GM18511 (cell line): ENCODE measurements at regions not wholly inside any gene's neighbourhood (a gene's known extent, or its start where the extent isn't known, plus 50 kb on each side); places are given as distances from the start of the nearest gene placed in this dataset.

ENCODE experiments used
- ATAC-seq: cut with Tn5 transposase; IDR thresholded peaks from one replicate; pipeline ENCODE4 v1.9.1; 2021; ENCODE audit warnings: mild to moderate bottlenecking, moderate library complexity; ENCODE audit not compliant: unreplicated experiment

DNA sequence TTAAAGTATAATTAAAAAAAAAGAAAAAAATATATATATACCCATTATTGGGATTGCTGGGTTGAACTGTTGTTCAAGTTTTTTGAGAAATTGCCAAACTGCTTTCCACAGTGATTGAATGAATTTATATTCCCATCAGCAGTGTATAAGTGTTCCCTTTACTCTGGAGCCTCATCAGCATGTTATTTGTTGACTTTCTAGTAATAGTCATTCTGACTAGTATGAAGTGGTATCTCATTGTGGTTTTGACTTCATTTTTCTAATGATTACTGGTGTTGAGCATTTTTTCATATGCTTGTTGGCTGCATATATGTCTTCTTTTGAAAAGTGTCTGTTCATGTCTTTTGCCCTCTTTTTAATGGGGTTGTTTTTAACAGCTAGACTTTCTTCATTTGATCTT lies 1260.8 kb upstream of the GJE1 start:
- no peak for ATAC-seq

DNA sequence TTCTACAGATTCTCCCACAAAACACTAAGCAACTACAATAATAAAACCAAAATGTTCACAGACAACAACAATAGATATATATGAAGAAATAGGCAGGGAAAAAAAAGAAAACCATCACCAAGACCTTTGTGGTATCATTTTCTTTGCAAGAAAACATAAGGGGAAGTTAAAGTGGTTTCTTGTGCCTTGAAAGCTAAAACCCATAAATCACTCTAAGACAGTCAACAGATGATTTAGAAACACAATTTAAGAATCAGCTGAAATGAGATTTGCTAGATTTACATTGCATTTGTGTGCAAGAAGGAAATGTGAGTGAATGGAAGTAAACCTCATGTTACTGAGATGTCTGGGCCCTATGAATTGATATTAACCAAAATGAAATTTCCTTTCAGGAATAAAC lies 1265.4 kb upstream of the GJE1 start:
- ATAC-seq = no peak

DNA sequence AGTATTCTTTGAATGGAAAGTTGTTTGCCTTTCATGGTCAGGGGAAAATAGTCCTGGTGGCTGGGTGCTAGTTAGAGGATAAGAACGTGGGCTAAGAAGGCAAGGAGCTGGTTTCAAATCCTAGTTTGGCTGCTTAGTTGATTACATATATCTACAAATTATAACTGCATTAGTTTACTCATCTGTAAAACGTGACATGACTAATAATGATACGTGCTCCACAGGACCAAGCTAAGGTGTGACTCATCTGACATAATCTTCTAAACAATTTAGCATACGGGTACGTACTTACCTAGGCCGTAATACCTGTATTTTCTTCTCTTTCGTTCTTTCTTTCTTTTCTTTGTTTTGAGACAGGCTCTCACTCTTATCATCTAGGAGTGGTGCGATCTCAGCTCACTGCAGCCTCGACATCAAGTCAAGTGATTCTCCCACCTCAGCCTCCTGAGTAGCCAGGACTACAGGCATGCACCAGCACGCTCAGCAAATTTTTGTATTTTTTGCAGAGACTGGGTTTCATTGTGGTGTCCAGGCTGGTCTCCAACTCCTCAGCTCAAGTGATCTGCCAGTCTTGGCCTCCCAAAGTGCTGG lies 1274.2 kb upstream of the GJE1 start:
- ATAC-seq = no peak

DNA sequence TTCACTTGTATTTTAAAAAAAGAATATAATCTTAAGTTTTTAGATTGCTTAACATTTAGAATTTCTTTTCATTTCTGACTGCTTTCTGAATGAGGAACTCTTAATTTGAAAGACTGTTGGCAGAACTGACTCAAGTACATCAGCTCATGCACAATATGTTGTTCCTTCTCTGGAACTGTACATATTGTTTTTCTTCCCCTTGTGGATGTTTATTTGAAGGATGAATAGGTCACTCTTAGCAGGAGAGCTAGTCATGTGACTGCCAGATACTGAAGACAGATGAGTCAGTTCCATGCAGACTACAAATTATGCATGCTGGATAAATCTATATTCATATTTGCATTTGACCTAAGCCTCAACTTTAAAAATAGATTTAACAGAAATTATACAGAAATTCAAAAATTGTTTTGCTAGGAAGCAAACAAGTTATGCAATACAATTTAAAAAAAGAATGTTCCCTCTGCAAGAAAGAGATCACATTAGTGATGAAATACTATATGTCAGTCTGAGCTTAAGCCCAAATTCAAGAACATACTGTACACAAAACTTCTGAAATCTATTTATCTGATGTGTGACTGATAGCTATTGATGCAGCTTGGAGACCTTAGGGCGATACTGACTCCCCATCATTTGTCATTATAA lies 1274.9 kb upstream of the GJE1 start:
- no peak for ATAC-seq

DNA sequence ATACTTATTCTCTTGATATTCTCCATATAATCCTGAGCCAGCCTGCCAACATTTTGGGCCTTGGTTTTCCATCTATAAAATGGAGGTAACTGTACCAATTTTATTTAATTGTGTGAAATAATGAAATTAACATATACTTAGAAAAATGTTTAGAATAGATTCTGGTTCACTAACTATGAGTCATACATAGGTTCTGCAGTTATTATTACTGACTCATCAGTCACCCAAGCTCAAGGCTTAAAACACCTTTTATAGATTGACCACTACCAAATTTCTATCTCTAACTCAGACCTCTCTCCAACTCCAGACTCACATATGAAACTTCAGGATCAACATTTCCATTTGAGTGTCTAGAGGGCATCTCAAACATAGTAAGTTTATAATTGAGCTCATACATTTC lies 1277.2 kb upstream of the GJE1 start:
- no peak for ATAC-seq

DNA sequence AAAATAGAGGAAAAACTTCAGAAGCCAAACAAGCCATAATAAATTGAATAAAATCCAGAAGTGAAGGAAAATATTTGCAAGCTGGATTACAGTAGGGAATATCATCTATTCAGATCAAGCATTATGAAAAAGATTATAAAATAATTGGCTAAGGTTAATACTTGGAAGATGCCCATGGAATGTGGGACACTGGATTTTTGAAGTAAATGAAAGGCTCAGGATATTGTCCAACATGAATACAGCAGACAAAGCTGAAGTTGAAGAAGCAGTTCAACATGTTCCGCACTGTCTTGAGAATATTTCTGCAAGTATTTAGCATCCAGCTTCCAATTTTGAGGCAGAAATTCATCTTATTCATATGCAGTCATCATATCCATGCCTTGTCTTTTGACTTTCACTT lies 1278.4 kb upstream of the GJE1 start:
- ATAC-seq = no peak

DNA sequence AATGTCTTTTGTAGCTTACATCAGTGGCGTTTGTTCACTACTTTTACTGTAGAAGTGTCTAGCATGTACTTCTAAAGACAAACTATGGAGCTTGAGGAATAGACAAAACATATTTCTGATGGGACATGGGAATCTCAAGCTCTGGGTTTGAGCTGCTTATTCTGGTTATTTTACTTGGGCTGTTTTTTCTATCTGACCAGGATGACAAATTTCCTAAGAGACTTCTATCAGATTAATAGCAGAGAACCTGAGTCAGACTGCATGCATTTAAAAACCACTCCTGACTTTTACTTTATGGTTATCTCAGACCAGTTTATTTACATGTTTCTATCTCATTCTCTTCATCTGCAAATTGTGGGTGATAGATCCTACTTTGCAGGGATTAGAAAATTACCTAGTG lies 1282.3 kb upstream of the GJE1 start:
- no peak for ATAC-seq

DNA sequence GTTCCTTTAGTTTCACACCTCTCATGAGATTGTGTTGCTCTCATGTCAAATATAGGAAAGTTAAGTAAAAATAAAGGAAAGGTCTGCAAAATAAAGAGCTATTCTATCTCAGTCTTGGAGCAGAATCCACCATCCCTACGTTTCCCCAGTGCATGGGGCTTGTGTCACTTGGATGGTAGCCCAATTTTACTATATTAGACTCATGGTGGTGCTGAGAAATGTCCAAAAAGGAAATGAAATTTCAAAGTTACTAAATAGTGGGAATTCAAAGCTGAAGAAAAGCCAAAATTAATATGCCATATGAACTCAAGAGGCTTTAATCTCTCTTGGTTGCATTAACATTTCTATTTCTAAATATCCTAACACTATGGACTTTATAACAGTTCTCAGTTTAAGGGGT lies 1283.3 kb upstream of the GJE1 start:
- no peak for ATAC-seq

DNA sequence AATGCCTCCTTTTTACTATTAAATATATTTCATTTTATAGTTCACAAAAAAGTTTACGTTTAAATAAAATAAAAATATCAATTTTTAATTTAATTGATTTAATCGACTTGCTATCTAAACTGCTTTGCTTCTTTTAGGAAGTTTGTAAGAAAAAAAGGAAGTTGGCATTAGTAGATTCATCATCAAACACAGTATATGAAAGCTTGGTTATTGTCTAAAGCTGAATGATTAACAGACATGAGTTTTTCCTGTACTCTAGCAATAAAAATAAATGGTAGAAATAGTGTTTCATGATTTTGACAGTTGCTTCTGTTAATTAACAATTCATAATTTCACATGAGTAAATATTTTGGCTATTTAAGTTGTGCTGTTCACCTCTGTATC lies 1285.5 kb upstream of the GJE1 start:
- no peak for ATAC-seq

DNA sequence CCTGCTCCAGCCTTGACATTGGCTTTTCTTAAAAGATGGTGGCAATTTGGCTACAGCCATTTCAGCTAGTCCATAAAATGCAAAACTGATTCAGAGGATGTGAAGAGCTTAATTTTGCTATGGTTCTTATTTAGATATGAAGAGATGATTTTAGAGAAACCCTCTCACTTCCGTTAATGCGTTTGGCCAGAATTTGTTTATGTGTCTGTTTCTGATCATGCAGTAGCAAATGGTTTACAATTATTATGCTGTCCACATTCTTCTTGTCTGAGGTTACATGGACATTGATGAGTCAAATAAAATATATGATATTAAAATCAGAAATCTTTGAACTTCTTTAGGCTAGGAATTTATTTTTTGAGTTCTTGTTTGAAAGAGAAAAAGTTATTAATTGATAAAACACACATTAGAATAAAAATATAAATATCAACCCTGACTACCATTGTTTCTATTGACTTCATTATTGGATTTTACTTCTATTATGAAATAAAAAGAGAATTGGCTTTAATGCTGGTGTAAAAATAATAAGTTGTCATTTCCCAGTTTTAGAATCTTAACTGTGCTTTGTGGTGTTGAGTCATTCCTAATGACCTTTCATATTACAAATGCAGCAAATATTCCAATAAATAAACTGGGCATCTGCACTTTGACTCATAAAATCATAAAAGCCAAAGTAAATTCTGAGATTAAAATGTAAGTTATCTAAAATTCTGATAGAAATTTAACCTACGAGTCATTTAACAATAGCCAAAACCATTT lies 1286.0 kb upstream of the GJE1 start:
- no peak for ATAC-seq

DNA sequence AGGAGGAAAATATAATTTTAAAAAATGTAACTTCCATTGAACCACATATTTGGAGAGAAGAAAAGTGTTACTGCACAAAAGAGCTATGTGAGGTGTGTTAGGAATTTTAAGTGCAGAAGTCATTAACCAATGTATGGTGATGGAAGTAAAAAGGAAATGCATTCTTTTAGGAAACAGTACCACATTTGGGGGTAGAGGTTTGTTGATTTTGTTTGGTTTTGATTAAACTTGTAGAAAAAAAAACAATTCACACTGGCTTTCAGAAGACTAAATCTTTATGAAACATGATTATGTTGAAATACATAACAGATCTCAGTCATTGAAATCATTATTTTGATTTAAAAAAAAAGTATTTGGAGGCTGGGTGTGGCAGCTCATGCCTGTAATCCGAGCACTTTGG lies 1287.0 kb upstream of the GJE1 start:
- ATAC-seq = no peak

DNA sequence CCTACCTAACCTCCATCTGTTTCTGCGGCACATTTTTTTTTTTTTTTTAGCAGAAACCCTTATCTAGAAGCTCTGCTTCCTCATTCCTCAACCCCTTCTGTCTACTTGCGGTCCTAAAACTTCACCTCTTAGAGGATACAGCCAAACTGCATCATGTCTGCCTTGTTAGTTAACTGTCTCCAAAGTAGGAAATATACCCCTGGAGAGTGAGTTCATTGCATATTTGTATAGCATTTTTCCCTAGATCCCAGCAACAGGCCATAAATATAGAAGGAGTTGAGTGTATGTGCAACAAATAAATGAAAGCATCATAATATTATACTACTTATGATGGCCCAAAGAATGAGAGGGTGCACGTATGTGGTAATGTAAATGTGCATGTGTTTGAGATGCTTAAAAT lies 1288.6 kb upstream of the GJE1 start:
- ATAC-seq = no peak

DNA sequence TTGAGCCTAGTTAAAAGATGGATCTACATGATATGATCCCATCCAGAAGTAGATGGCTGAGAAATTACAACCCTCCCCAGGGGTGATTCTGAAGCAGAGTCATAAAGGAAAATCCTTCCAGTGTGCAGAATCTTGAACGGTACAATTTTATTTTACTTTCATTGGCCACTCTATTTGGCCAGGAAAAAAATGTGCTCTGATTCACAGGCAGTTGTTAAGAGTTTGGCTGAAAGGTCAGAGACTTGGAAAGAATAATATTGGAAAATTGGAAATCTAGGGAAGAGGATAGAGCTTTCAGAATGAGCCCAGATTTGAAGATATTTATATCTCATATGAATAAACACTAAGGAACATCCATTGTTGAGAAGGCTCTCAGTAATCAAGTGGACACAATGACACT lies 1299.3 kb upstream of the GJE1 start:
- no peak for ATAC-seq

DNA sequence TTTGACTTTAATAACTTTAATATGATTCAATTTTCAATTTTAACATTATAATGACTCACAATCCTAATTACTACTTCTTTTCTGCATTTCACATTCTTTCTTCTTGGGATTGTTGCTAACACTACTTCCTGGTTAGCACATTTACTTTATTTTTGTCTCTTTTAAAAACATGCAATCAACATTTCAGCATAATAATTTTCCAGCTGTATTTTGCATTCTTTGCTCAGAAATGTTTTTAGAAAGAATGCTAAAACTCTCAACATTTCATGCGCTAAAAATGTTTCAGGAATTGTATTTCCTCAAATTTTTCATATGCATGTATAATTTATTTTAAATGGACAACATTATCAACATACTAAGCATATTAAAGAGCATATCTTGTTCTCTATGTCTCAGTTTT lies 1302.1 kb upstream of the GJE1 start:
- no peak for ATAC-seq

DNA sequence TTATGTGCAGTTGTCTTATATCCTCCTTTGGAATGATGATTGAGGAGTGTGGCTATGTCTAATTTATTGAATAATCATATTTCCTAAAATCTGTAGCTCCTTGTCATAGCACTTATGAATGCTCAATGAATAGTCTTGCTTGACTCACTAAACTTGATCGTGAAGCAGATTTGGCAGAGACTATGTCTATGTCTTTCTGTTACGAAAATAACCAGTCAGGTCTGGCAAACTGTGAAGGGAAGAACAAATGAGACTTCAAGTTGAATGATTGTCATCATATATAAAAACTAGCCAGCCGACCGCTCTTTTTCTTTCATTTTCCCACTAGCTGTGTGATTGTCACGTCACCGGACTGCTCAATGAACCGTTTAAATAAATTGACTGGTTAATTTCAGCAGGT lies 1303.9 kb upstream of the GJE1 start:
- ATAC-seq = no peak

DNA sequence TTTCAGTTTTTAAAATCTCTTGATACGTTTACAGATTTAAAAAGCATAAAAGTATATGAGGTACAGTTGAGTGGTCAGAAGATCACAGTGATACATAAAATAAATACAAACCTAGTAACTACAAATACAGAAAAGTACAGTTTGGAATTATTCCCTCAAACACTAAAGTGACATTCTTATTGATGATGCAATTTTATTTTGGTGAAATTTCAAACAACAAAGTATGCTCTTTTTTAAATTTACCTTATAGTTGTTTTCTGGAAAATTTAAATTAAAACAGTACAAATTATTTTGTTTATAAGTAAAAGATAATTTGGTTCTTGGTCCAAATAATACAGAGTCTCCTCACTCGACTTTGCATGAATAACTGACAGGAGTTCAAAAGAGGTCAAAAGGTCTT lies 1305.1 kb upstream of the GJE1 start:
- ATAC-seq = no peak

DNA sequence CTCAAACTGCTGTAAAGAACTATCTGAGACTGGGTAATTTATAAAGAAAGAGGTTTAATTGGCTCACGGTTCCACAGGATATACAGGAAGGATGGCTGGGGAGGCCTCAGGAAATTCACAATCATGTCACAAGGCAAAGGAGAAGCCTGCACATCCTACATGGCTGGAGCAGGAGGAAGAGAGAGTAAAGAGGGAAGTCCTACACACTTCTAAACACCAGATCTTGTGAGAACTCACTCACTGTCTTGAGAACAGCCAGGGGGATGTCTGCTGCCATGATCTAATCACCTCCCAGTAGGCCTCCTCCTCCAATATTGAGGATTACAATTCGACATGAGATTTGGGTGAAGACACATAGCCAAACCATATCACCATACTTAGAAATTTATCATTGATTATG lies 1307.0 kb upstream of the GJE1 start:
- no peak for ATAC-seq

DNA sequence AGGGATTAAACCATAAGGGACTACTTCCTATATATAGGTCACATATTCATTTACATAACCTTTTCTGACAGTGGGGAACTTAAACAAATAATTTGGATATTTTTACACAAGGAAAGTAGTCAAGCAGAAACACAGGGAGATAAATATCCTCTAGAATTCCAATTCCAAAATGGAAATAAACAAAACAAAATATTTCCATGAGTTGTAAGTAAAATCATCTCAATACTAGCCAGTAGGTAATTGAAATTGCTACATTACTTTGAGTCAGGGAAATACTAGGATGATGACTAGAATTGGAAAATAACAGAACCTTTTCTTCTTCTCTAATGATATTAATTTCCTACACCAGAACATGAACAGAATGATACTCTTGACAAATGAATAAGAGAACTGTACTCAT lies 1308.1 kb upstream of the GJE1 start:
- no peak for ATAC-seq

DNA sequence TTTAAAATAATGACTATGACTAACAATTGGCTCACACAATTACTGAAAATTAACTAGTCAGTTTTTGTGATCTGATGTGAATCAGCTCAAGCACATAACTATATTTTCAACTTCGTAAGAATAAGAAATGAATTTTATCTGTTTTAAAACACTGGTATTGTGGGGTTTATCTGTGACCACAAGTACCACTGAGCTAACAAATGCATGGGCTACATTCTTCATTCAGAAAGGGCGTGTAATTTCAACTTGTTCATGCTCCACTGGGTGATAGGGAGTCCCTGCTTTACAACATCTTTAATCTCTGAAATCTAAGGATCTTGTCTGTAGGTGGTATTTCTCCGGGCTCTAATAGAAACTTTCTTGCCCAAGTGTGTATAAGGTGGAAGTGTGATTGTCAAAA lies 1311.5 kb upstream of the GJE1 start:
- no peak for ATAC-seq

DNA sequence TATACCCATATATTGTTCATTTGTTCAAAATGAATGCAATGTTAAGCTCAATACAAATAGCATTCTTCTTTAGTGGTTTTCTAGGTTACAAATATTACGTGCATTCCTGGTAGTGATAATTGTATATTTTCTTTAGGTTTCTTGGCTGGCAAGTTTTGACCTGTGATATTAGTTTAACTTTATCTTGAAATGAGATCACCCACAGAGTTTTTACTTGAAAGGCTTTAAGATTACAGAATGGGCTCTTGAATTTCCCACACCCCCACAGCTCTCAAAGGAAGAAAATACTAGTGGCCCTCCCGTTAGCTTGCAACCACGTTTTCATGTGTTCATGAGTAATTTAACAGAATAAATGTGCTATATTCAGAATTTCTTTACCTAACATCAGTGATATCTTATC lies 1315.5 kb upstream of the GJE1 start:
- no peak for ATAC-seq

DNA sequence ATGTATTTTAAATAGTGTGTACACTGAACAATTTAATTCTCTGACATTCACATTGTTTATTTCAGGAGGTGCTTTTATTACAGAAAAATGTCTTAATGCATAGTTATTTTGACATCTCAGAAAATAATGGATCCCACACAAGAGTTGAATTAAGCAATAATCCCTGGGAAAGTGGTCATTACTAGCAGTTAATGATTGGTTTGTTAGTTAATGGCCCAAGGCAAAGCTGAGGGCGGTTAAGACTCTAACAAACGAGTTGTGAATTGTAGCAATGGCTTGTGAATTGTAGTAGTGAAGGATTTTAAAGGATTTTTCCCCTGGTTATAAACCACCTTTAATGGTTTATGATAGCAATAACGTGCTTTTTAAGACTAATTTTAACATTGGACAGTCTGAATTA lies 1316.0 kb upstream of the GJE1 start:
- no peak for ATAC-seq

DNA sequence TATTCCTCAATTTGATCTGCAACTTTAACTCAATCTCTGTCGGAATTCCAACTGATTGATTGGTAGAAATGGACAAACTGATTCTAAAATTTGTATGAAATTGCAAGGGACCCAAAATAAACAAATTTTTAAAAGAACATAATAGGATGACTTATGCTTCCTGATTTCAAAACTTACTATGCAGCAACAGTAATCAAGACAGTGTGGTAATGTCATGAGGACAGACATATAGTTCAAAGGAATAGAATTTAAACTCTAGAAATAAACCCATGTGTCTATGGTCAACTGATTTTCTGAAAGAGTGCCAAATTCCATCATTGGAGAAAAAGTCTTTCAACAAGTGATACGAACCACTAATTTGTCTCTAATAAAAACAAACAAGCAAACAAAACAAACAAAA lies 1320.1 kb upstream of the GJE1 start:
- no peak for ATAC-seq

DNA sequence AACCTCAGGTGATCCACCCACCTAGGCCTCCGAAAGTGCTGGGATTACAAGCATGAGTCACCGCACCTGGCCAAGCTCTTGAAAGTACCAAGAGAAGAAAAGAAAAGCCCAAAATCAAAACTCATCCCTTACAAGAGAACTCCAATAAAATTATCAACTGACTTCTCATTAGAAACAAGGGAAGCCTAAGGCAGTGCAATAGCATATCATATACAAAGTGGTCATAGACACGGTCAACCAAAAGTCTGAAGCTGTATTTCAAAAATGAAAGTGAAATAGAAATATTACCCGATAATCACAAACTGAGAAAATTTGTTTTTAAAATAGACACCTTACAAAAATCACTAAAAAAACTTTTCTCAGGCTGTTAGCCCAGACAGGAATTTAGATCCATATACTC lies 1321.1 kb upstream of the GJE1 start:
- ATAC-seq = no peak
